ENCODE measurements at regions not wholly inside any gene's neighbourhood (a gene's known extent, or its start where the extent isn't known, plus 50 kb on each side); places are given as distances from the start of the nearest gene placed in this dataset.
"Not testable (repeated sequence)": the region's sequence is repeated elsewhere in the genome, so short reads cannot be mapped to it uniquely, and the experiment has no call there.

GRCh38 chrX:116526010-116526409 lies 63.2 kb upstream of the CT83 start:
- DNase-seq = peak; percentile 1

GRCh38 chrX:116520280-116520679 lies 57.5 kb upstream of the CT83 start:
- not testable (repeated sequence) for DNase-seq

All from tongue (tissue), 1 donor.